HEK293T (cell line): ENCODE measurements at regions not wholly inside any gene's neighbourhood (a gene's known extent, or its start where the extent isn't known, plus 50 kb on each side); places are given as distances from the start of the nearest gene placed in this dataset.
"Not testable (repeated sequence)": the region's sequence is repeated elsewhere in the genome, so short reads cannot be mapped to it uniquely, and the experiment has no call there.

Source experiments
- CTCF ChIA-PET: fragments of 350-600 bp; formaldehyde crosslinking; extraction: SDS; loops from one replicate; lab custom pipeline; 2021; ENCODE audit warnings: antibody characterized with exemption, inconsistent platforms; lab: Yijun Ruan, JAX
- POLR2A ChIA-PET: fragments of 350-600 bp; formaldehyde crosslinking; extraction: SDS; loops from one replicate; lab custom pipeline; 2020; ENCODE audit warnings: antibody characterized with exemption, inconsistent platforms; lab: Yijun Ruan, JAX
- DNase-seq: peaks from one replicate; pipeline ENCODE4 v3.0.0; 2012; ENCODE audit warnings: mixed read lengths; ENCODE audit errors: extremely low spot score
- ARNT ChIP-seq: fragments of 450-650 bp; IDR thresholded peaks from 2 replicates; pipeline ENCODE4 v1.6.1; 2017; ENCODE audit warnings: mild to moderate bottlenecking
- BHLHE40 ChIP-seq: fragments of 450-650 bp; IDR thresholded peaks from 2 replicates; pipeline ENCODE4 v1.6.1; 2016; ENCODE audit warnings: mild to moderate bottlenecking, moderate library complexity, borderline replicate concordance
- CTBP1 ChIP-seq: fragments of 450-650 bp; IDR thresholded peaks from 2 replicates; pipeline ENCODE4 v1.6.1; 2016; ENCODE audit warnings: borderline replicate concordance
- ELF4 ChIP-seq: fragments of 450-650 bp; IDR thresholded peaks from 2 replicates; pipeline ENCODE4 v1.6.1; 2017; ENCODE audit warnings: antibody characterized with exemption
- FOXA1 ChIP-seq: fragments of 450-650 bp; IDR thresholded peaks from 2 replicates; pipeline ENCODE4 v1.6.1; 2016; ENCODE audit warnings: mild to moderate bottlenecking
- FOXK2 ChIP-seq: fragments of 450-650 bp; IDR thresholded peaks from 2 replicates; pipeline ENCODE4 v1.6.1; 2016; ENCODE audit warnings: mild to moderate bottlenecking
- FOXM1 ChIP-seq: fragments of 450-650 bp; IDR thresholded peaks from 2 replicates; pipeline ENCODE4 v1.6.1; 2017; ENCODE audit warnings: mild to moderate bottlenecking, borderline replicate concordance
- HDGF ChIP-seq: fragments of 450-650 bp; IDR thresholded peaks from 2 replicates; pipeline ENCODE4 v1.6.1; 2017; ENCODE audit warnings: antibody characterized with exemption, borderline replicate concordance
- L3MBTL2 ChIP-seq: fragments of 450-650 bp; conservative IDR thresholded peaks from 2 replicates; pipeline ENCODE4 v1.6.1; 2016; ENCODE audit warnings: mild to moderate bottlenecking
- LEF1 ChIP-seq: fragments of 450-650 bp; IDR thresholded peaks from 2 replicates; pipeline ENCODE4 v1.6.1; 2017; ENCODE audit warnings: mild to moderate bottlenecking, borderline replicate concordance
- NFRKB ChIP-seq: fragments of 450-650 bp; IDR thresholded peaks from 2 replicates; pipeline ENCODE4 v1.6.1; 2016; ENCODE audit warnings: mild to moderate bottlenecking, moderate library complexity
- PKNOX1 ChIP-seq: fragments of 450-650 bp; IDR thresholded peaks from 2 replicates; pipeline ENCODE4 v1.6.1; 2016
- SP1 ChIP-seq: fragments of 450-650 bp; IDR thresholded peaks from 2 replicates; pipeline ENCODE4 v1.6.1; 2017
- SUZ12 ChIP-seq: fragments of 450-650 bp; IDR thresholded peaks from 2 replicates; pipeline ENCODE4 v1.6.1; 2016; ENCODE audit warnings: mild to moderate bottlenecking
- TARDBP ChIP-seq: fragments of 450-650 bp; IDR thresholded peaks from 2 replicates; pipeline ENCODE4 v1.6.1; 2016
- ZNF384 ChIP-seq: fragments of 450-650 bp; IDR thresholded peaks from 2 replicates; pipeline ENCODE4 v1.6.1; 2016

- TF ChIP-seq TARDBP (no peak), L3MBTL2 (no peak), FOXA1 (no peak), NFRKB (no peak), LEF1 (no peak), ELF4 (no peak), SP1 (no peak), BHLHE40 (no peak)
- ChIA-PET CTCF (no interaction called here), POLR2A (interaction anchor here (0.7 kb wide), 1 partner anchor 70 kb away, joined by 3 read pairs; the partner anchor contains the start of gene AGA)
- no peak for DNase-seq
These were observed 70.4 kb upstream of the AGA start for GRCh38 chr4:177512646-177513045.

- ChIA-PET CTCF (no interaction called here), POLR2A (interaction anchor here (1.4 kb wide), 1 partner anchor 75 kb away, joined by 3 read pairs; the partner anchor contains the start of gene AGA)
- no peak for DNase-seq
- no peak for TF ChIP-seq L3MBTL2
- no peak for TF ChIP-seq LEF1
- TF ChIP-seq ELF4 = no peak
- no peak for TF ChIP-seq FOXM1
- TF ChIP-seq SP1 = no peak
- TF ChIP-seq FOXK2 = no peak
- TF ChIP-seq ZNF384 = no peak
- TF ChIP-seq PKNOX1 = no peak
- TF ChIP-seq ARNT = no peak
- TF ChIP-seq FOXA1 = no peak
- no peak for TF ChIP-seq SUZ12
- no peak for TF ChIP-seq HDGF
- no peak for TF ChIP-seq BHLHE40
- TF ChIP-seq CTBP1 = no peak
- no peak for TF ChIP-seq NFRKB
- TF ChIP-seq TARDBP = no peak
These were observed 75.6 kb upstream of the AGA start for GRCh38 chr4:177517862-177518261.

GRCh38 chr4:177519481-177520260, 77.4 kb upstream of the AGA start:
- DNase-seq = no peak
- ChIA-PET POLR2A (no interaction called here), CTCF (no interaction called here)
- no peak for TF ChIP-seq CTBP1
- no peak for TF ChIP-seq FOXM1
- no peak for TF ChIP-seq TARDBP
- no peak for TF ChIP-seq ZNF384

GRCh38 chr4:177528620-177529019, 86.4 kb upstream of the AGA start:
- POLR2A ChIA-PET = no interaction called here
- no peak for DNase-seq
- CTCF ChIA-PET = interaction anchor here (0.7 kb wide), 1 partner anchor 476 kb away, joined by 3 read pairs; no protein-coding TSS in a partner anchor
- no peak for TF ChIP-seq PKNOX1
- no peak for TF ChIP-seq FOXA1
- TF ChIP-seq SP1 = no peak
- no peak for TF ChIP-seq HDGF
- TF ChIP-seq L3MBTL2 = no peak

- DNase-seq = no peak
- POLR2A ChIA-PET = no interaction called here
- TF ChIP-seq PKNOX1 = no peak
- TF ChIP-seq L3MBTL2 = no peak
- TF ChIP-seq ARNT = no peak
- no peak for TF ChIP-seq BHLHE40
- no peak for TF ChIP-seq FOXM1
- no peak for TF ChIP-seq FOXA1
- TF ChIP-seq ZNF384 = no peak
- no peak for TF ChIP-seq SUZ12
- TF ChIP-seq CTBP1 = no peak
- TF ChIP-seq NFRKB = no peak
- TF ChIP-seq ELF4 = no peak
- TF ChIP-seq FOXK2 = no peak
- TF ChIP-seq HDGF = no peak
- TF ChIP-seq SP1 = no peak
- no peak for TF ChIP-seq TARDBP
- no peak for TF ChIP-seq LEF1
- CTCF ChIA-PET = no interaction called here
These were observed 88.3 kb upstream of the AGA start for GRCh38 chr4:177530561-177530960.

GRCh38 chr4:177532358-177532757, 90.1 kb upstream of the AGA start:
- ChIA-PET CTCF (no interaction called here), POLR2A (no interaction called here)
- TF ChIP-seq FOXM1 (no peak), FOXA1 (no peak), SP1 (no peak), ARNT (no peak), HDGF (no peak), ELF4 (no peak), PKNOX1 (no peak), SUZ12 (no peak), ZNF384 (no peak), BHLHE40 (no peak), LEF1 (no peak), L3MBTL2 (no peak), NFRKB (no peak), FOXK2 (no peak), TARDBP (no peak), CTBP1 (no peak)
- no peak for DNase-seq

- POLR2A ChIA-PET, CTCF ChIA-PET, DNase-seq: not testable (repeated sequence)
These were observed 92.6 kb upstream of the AGA start for GRCh38 chr4:177534841-177535240.
